GM12864 (cell line): ENCODE measurements at regions not wholly inside any gene's neighbourhood (a gene's known extent, or its start where the extent isn't known, plus 50 kb on each side); places are given as distances from the start of the nearest gene placed in this dataset.

Experiments used
- DNase-seq: peaks from one replicate; pipeline ENCODE4 v3.0.0-alpha.2; 2011; ENCODE audit warnings: low read depth
- H3K4me3 ChIP-seq: 2 replicates; pipeline ENCODE4 v1.5.1; 2011; ENCODE audit warnings: mild to moderate bottlenecking, low read depth, low read length, control low read depth
- TF ChIP-seq, protein P1 (sequence below): IDR thresholded peaks from 2 replicates; pipeline ENCODE4 v1.5.1; 2011; ENCODE audit warnings: low read depth, mild to moderate bottlenecking, moderate library complexity, low read length, control low read depth, inconsistent platforms; ENCODE audit errors: missing control alignments

DNA sequence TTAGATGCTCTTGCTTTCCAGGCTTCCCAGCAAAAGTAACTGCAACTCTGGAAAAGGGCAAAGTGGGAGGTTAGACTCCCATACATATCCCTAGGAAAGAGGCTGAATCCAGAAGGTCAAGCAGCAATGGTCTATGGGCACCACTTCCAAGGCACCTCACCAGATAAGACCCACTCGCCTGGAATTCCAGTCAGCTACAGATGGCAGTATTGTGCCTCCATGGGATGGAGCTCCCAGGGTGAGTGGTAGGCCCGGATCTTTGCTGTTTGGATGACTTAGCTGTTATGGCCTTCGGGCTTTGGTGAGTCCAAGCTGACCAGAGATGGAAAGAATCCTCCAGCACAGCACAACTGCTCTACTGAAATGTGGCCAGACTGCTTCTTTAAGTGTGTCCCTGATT is 688.0 kb downstream of the PCDH19 start:
- TF ChIP-seq, protein P1, sequence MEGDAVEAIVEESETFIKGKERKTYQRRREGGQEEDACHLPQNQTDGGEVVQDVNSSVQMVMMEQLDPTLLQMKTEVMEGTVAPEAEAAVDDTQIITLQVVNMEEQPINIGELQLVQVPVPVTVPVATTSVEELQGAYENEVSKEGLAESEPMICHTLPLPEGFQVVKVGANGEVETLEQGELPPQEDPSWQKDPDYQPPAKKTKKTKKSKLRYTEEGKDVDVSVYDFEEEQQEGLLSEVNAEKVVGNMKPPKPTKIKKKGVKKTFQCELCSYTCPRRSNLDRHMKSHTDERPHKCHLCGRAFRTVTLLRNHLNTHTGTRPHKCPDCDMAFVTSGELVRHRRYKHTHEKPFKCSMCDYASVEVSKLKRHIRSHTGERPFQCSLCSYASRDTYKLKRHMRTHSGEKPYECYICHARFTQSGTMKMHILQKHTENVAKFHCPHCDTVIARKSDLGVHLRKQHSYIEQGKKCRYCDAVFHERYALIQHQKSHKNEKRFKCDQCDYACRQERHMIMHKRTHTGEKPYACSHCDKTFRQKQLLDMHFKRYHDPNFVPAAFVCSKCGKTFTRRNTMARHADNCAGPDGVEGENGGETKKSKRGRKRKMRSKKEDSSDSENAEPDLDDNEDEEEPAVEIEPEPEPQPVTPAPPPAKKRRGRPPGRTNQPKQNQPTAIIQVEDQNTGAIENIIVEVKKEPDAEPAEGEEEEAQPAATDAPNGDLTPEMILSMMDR: no peak
- no peak overlapping the region for H3K4me3 ChIP-seq
- DNase-seq: no peak

DNA sequence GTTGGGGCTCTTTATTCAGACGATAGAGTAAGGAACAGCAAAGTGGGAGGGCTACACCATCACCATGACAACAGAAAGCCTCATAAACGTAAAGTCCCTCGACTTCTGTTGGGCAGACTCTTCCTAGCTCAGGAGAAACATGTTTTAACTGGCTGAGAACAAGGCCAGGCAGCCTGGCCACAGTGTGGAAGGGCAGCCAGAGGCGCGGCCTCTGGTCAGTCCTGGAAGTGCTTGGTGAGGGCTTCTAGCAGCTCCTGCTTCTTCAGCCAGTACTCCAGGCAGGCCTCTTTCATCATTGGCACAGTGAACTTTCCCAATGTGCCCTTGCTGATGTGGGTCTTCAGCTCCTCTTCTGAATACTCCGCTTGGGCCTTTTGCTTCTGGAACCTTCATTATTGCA is 690.9 kb downstream of the PCDH19 start:
- no peak overlapping the region for H3K4me3 ChIP-seq
- no peak for DNase-seq
- TF ChIP-seq, protein P1: no peak

DNA sequence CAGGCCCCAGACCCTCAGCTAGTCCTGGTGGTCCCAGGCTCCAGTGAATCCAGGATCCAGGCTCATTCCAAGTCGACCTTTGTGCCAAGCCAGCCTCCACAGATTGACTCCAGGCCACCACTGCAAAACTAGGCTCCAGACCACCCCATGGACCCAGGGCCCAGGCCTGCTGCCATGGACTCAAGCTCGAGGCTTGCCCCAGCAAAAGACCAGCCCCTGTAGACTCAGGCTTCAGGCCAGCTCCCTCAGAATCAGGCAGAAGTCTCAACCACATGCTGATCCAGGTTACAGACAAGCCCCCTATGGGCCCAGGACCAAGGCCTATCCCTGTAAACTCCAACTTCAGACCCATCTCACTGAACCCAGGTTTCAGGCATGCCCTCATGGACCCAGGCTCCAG is 692.4 kb downstream of the PCDH19 start:
- TF ChIP-seq, protein P1: no peak
- no peak overlapping the region for H3K4me3 ChIP-seq
- DNase-seq: no peak

DNA sequence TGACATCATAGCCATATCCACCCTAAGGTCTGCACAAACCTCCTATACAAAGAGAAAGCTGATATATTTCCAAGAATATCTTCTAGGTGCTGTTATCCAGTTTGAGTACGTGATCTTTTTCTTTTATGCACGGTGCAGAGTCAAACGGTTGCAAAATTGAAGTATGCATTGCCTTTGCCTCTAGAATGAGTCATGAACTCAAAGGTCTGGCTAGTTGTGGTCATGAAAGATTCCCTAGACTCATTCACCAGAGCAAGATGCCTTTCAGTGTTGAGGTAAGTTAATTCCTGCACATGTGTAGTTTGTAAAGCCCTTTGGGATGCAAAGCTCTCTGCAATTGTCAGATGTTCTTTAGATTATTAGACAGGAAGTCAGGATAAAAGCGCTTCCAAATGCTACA is 704.4 kb downstream of the PCDH19 start:
- no peak for DNase-seq
- no peak overlapping the region for H3K4me3 ChIP-seq
- TF ChIP-seq, protein P1: no peak

DNA sequence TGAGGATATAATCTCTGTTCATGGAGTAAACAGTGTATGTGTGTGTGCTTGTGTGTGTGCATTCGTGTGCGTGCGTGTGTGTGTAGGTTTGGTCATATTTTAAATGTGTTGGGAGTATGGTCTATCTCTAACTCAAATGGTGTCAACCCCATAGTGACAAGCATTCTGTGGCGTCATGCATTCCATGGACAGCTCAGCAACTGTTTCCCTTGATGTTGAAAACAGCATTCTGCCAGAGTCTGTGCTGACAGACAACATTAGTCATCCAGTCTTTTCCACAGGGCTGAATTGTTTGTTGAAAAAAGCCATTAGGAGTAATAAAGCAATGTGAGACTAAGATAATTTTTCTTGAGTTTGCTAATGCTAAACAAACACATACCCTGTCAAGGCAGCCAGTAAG is 706.6 kb downstream of the PCDH19 start:
- TF ChIP-seq, protein P1: no peak
- H3K4me3 ChIP-seq: no peak overlapping the region
- no peak for DNase-seq

DNA sequence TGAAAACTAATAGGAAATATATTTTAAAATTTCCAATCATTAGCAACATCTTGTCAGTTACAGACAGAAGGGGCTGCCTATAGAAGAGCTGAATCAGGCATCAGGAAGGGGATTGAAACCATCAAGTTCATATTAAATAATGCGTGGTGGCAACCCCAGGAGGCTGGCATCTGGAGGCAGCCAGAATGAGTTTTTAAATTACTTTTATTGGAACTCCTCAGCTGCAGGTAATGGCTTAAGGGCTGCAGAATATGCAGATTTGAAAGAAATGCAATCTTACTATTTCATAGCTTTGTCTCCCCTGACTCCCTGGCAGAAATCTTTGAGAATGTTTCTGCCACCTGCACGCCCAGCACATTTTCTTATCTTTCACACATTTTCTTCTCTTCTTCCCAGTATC is 711.6 kb downstream of the PCDH19 start:
- TF ChIP-seq, protein P1: no peak
- no peak for DNase-seq
- H3K4me3 ChIP-seq: no peak overlapping the region

DNA sequence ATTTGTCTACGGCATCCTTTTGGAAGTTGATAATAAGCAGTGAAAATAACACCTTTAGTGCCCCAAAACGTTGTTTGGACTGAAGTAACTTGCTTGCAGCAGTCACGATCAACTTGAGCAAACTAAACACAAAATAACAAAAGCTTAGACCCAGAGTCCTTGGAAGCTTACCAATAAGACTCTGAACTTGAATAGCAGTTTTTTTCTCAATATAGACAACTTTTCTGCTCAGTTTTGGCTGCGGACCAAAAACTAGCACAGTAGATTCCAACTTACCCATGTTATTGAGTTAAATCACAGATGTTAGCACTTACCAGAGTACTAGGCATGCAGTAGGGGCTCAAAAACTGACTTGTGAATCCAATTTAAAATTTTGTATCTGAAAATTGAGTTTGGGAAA is 746.9 kb downstream of the PCDH19 start:
- H3K4me3 ChIP-seq: no peak overlapping the region
- TF ChIP-seq, protein P1: no peak
- no peak for DNase-seq
